ENCODE measurements at regions not wholly inside any gene's neighbourhood (a gene's known extent, or its start where the extent isn't known, plus 50 kb on each side); places are given as distances from the start of the nearest gene placed in this dataset.

DNA sequence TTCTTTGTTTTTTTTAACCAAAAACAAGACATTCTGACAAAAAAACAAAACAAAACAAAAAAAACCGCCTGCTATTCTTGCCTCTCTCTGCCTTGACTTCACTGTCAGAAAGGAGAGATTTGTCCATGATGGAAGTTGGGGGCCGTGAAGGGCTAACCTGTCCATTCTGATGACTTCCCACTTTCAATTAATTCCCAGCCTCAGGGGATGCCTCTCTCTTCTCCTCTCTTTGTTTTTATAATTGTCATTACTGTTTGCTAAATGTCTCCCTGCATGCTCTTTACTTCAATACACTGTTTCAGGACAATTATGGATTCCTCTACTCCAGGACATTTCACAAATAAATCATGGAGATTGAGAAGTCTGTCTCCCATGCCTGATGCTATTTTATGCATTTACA, 130.5 kb upstream of the CNR1 start:
- DNase-seq: no peak
- Histone ChIP-seq H3K27ac (no peak overlapping the region), H3K9me3 (no peaks in the 10 kb centered on the region), H3K4me3 (no peak overlapping the region), H3K27me3 (no peaks in the 10 kb centered on the region), H3K36me3 (no peaks in the 10 kb centered on the region), H3K4me1 (no peaks in the 10 kb centered on the region)
- no peak for TF ChIP-seq CTCF (IDR thresholded peaks at IDR 0.05)
- TF ChIP-seq POLR2A (IDR thresholded peaks at IDR 0.05): no peak

GRCh38 chr6:88295663-88296062, 129.5 kb upstream of the CNR1 start:
- no peaks in the 10 kb centered on the region for H3K4me1 ChIP-seq
- no peak overlapping the region for H3K4me3 ChIP-seq
- H3K9me3 ChIP-seq: peaks cover 0 to 2% (median 0%) of the 10 kb centered on the region in 4 donors
- no peaks in the 10 kb centered on the region for H3K36me3 ChIP-seq
- no peak for DNase-seq
- no peaks in the 10 kb centered on the region for H3K27me3 ChIP-seq
- H3K27ac ChIP-seq: no peak overlapping the region
- TF ChIP-seq CTCF (IDR thresholded peaks at IDR 0.05) (no peak), POLR2A (IDR thresholded peaks at IDR 0.05) (no peak)

- no peak for TF ChIP-seq CTCF (IDR thresholded peaks at IDR 0.05)
- TF ChIP-seq POLR2A (IDR thresholded peaks at IDR 0.05): no peak
- Histone ChIP-seq H3K4me3 (no peak overlapping the region), H3K4me1 (no peaks in the 10 kb centered on the region), H3K27me3 (no peaks in the 10 kb centered on the region), H3K36me3 (no peaks in the 10 kb centered on the region), H3K27ac (no peak overlapping the region), H3K9me3 (peaks cover 0 to 4% (median 0%) of the 10 kb centered on the region in 4 donors)
- no peak for DNase-seq
Measured at GRCh38 chr6:88294702-88295101, 128.6 kb upstream of the CNR1 start.

DNA sequence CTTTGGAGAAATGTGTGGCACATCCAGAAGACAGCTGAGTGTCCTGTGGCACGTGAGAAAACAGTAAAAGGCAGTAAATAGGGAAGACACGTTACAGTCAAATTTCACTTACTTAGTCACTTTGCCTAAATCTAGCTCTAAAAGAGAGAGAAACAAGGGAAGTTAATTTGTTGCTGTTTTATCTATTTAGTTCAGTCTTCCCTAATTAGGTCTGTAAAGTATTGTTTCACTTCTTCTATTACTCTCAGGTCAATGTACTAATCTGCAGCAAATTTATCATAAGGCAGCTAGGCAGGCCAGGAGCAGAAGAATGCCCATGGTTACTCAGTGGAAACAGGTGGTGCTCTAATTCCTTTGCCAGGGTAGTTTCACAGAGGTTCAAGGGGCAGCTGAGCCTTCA, 124.3 kb upstream of the CNR1 start:
- Histone ChIP-seq H3K4me1 (no peaks in the 10 kb centered on the region), H3K27me3 (no peaks in the 10 kb centered on the region), H3K27ac (no peak overlapping the region), H3K36me3 (no peaks in the 10 kb centered on the region), H3K9me3 (peaks cover 0 to 4% (median 0%) of the 10 kb centered on the region in 4 donors), H3K4me3 (no peak overlapping the region)
- TF ChIP-seq POLR2A (IDR thresholded peaks at IDR 0.05): no peak
- no peak for TF ChIP-seq CTCF (IDR thresholded peaks at IDR 0.05)
- DNase-seq: no peak

- no peak for DNase-seq
- no peaks in the 10 kb centered on the region for H3K4me1 ChIP-seq
- TF ChIP-seq CTCF (IDR thresholded peaks at IDR 0.05) (no peak), POLR2A (IDR thresholded peaks at IDR 0.05) (no peak)
- no peak overlapping the region for H3K27ac ChIP-seq
- H3K9me3 ChIP-seq: peaks cover 0 to 4% (median 0%) of the 10 kb centered on the region in 4 donors
- no peak overlapping the region for H3K4me3 ChIP-seq
- H3K36me3 ChIP-seq: no peaks in the 10 kb centered on the region
- H3K27me3 ChIP-seq: no peaks in the 10 kb centered on the region
Measured at GRCh38 chr6:88287696-88288095, 121.5 kb upstream of the CNR1 start.

- Histone ChIP-seq H3K36me3 (no peaks in the 10 kb centered on the region), H3K4me3 (no peak overlapping the region), H3K4me1 (no peaks in the 10 kb centered on the region), H3K27me3 (no peaks in the 10 kb centered on the region), H3K9me3 (no peaks in the 10 kb centered on the region), H3K27ac (no peak overlapping the region)
- no peak for DNase-seq
- TF ChIP-seq CTCF (IDR thresholded peaks at IDR 0.05): no peak
- no peak for TF ChIP-seq POLR2A (IDR thresholded peaks at IDR 0.05)
Measured at GRCh38 chr6:88276331-88276730, 110.2 kb upstream of the CNR1 start.

All from Peyer's patch (tissue), 4 donors.